ENCODE measurements at regions not wholly inside any gene's neighbourhood (a gene's known extent, or its start where the extent isn't known, plus 50 kb on each side); places are given as distances from the start of the nearest gene placed in this dataset.

- no peak for DNase-seq
Observed at GRCh38 chr6:166687879-166688205, 60.8 kb upstream of the RPS6KA2 start.

GRCh38 chr6:166687070-166687878, 60.2 kb upstream of the RPS6KA2 start:
- no peak for DNase-seq

GRCh38 chr6:166686317-166686716, 59.3 kb upstream of the RPS6KA2 start:
- no peak for DNase-seq

- DNase-seq, result no peak
Observed at GRCh38 chr6:166684866-166685265, 57.8 kb upstream of the RPS6KA2 start.

GRCh38 chr6:166684170-166684569, 57.1 kb upstream of the RPS6KA2 start:
- DNase-seq, result no peak

- no peak for DNase-seq
Observed at GRCh38 chr6:166683477-166683876, 56.4 kb upstream of the RPS6KA2 start.

GRCh38 chr6:166679566-166679965, 52.5 kb upstream of the RPS6KA2 start:
- no peak for DNase-seq

- no peak for DNase-seq
Observed at GRCh38 chr6:166678426-166678825, 51.4 kb upstream of the RPS6KA2 start.

- no peak for DNase-seq
Observed at GRCh38 chr6:166677941-166678340, 50.9 kb upstream of the RPS6KA2 start.

All from NCI-H1694 (cell line).